GM12878 (cell line): ENCODE measurements at regions not wholly inside any gene's neighbourhood (a gene's known extent, or its start where the extent isn't known, plus 50 kb on each side); places are given as distances from the start of the nearest gene placed in this dataset.

Experiments used
- ATAC-seq: fragments of 200-7000 bp; cut with Tn5 transposase; 3 replicates; pipeline ENCODE4 v1.9.1; 2020; ENCODE audit warnings: mild to moderate bottlenecking, moderate library complexity
- BruUV-seq: library from RNA; stranded (reverse); fragments of 400-500 nt; replicated peaks from 2 replicates; lab custom pipeline; 2021; lab: Mats Ljungman, UMichigan
- CTCF ChIA-PET: fragments of 300-600 bp; sonication (Branson Sonifier 250); formaldehyde crosslinking; extraction: SDS; loops from one replicate; lab custom pipeline; 2021; ENCODE audit warnings: inconsistent platforms; lab: Yijun Ruan, JAX
- POLR2A ChIA-PET: fragments of 350-600 bp; formaldehyde crosslinking; extraction: SDS; loops from one replicate; lab custom pipeline; 2021; ENCODE audit warnings: inconsistent platforms; lab: Charles Lee
- RAD21 ChIA-PET: fragments of 300-600 bp; sonication (Branson Sonifier 250); formaldehyde crosslinking; loops from one replicate; lab custom pipeline; 2023; ENCODE audit warnings: antibody characterized with exemption; ENCODE audit not compliant: unreplicated experiment; lab: Charles Lee
- SMC1A ChIA-PET: fragments of 300-600 bp; sonication (Branson Sonifier 250); formaldehyde crosslinking; loops from one replicate; lab custom pipeline; 2023; ENCODE audit not compliant: unreplicated experiment, uncharacterized antibody; lab: Charles Lee
- DNase-seq: peaks from one replicate; pipeline ENCODE4 v3.0.0-alpha.2; 2011; ENCODE audit warnings: low read depth, low spot score
- FAIRE-seq: peaks from 3 replicates; lab custom pipeline; 2011; peaks lifted over from hg19 to GRCh38; lab: Jason Lieb, UNC
- H2AFZ ChIP-seq: 2 replicates; pipeline ENCODE4 v1.6.0; 2011; ENCODE audit warnings: low read depth, low read length, control low read depth; ENCODE audit not compliant: control insufficient read depth
- H3K27ac ChIP-seq: 2 replicates; pipeline ENCODE4 v1.5.1; 2011; ENCODE audit warnings: control low read depth; ENCODE audit not compliant: control insufficient read depth, insufficient read depth
- H3K27me3 ChIP-seq, 2 experiments: replicated peaks in 1 of 2; 2 replicates each; pipeline versions ENCODE4 v1.6.0 to v1.6.1; 2011; ENCODE audit warnings: low read length in 1 of 2; ENCODE audit not compliant: control insufficient read depth in 2 of 2, insufficient read depth in 2 of 2
- H3K36me3 ChIP-seq, 2 experiments: 2 replicates each; pipeline ENCODE4 v1.5.1; 2011; ENCODE audit warnings: low read length in 1 of 2; ENCODE audit not compliant: control insufficient read depth in 2 of 2, insufficient read depth in 2 of 2
- H3K4me1 ChIP-seq: 2 replicates; pipeline ENCODE4 v1.6.1; 2011; ENCODE audit warnings: mild to moderate bottlenecking, low read length, moderate library complexity, mixed read lengths; ENCODE audit not compliant: control insufficient read depth, insufficient read depth
- H3K4me2 ChIP-seq: 2 replicates; pipeline ENCODE4 v1.6.0; 2011; ENCODE audit warnings: control low read depth; ENCODE audit not compliant: control insufficient read depth, insufficient read depth
- H3K4me3 ChIP-seq: fragments of 200-600 bp; sonication (generic); 2 replicates; pipeline ENCODE4 v1.5.1; 2016
- H3K79me2 ChIP-seq: 2 replicates; pipeline ENCODE4 v1.6.0; 2011; ENCODE audit warnings: low read length; ENCODE audit not compliant: control insufficient read depth, insufficient read depth
- H3K9ac ChIP-seq: 2 replicates; pipeline ENCODE4 v1.8.0; 2011; ENCODE audit warnings: low read length, control low read depth, mixed read lengths; ENCODE audit not compliant: control insufficient read depth, insufficient read depth
- H3K9me3 ChIP-seq: replicated peaks from 3 replicates; pipeline ENCODE4 v1.5.1; 2011; ENCODE audit warnings: mild to moderate bottlenecking, low read length; ENCODE audit not compliant: control insufficient read depth, insufficient read depth
- H4K20me1 ChIP-seq: 2 replicates; pipeline ENCODE4 v1.6.0; 2011; ENCODE audit not compliant: control insufficient read depth, insufficient read depth
- BCL11A ChIP-seq: IDR thresholded peaks from 2 replicates; pipeline ENCODE4 v1.6.1; 2011; ENCODE audit warnings: low read depth, low read length
- CEBPB ChIP-seq, 2 experiments: fragments of 150-350 bp in 1 of 2; IDR thresholded peaks; 2 replicates each; pipeline ENCODE4 v1.6.1; 2012 to 2014; ENCODE audit warnings: low read depth in 2 of 2, low read length in 2 of 2, borderline replicate concordance in 1 of 2, inconsistent platforms in 1 of 2
- CHD4 ChIP-seq: fragments of 200-600 bp; sonication (generic); IDR thresholded peaks from 2 replicates; pipeline ENCODE4 v1.6.1; 2016; ENCODE audit warnings: mild to moderate bottlenecking
- CREM ChIP-seq: IDR thresholded peaks from 2 replicates; pipeline ENCODE4 v1.6.1; 2014; ENCODE audit warnings: antibody characterized with exemption, low read depth
- E4F1 ChIP-seq: fragments of 450-650 bp; IDR thresholded peaks from 2 replicates; pipeline ENCODE4 v1.6.1; 2018; ENCODE audit warnings: borderline replicate concordance, mild to moderate bottlenecking; ENCODE audit not compliant: partially characterized antibody
- EED ChIP-seq: sonication (generic); IDR thresholded peaks from 2 replicates; pipeline ENCODE4 v1.6.1; 2016; ENCODE audit warnings: antibody characterized with exemption, low read depth
- FOS ChIP-seq: IDR thresholded peaks from 3 replicates; pipeline ENCODE4 v1.6.1; 2011; ENCODE audit warnings: borderline replicate concordance; ENCODE audit not compliant: insufficient read length; ENCODE audit errors: extremely low read depth
- HSF1 ChIP-seq: fragments of 150-350 bp; IDR thresholded peaks from 2 replicates; pipeline ENCODE4 v1.6.1; 2014; ENCODE audit warnings: mild to moderate bottlenecking, low read depth, low read length
- MYC ChIP-seq: IDR thresholded peaks from 2 replicates; pipeline ENCODE4 v1.6.1; 2011; ENCODE audit warnings: mild to moderate bottlenecking, low read length, moderate library complexity, inconsistent platforms; ENCODE audit not compliant: insufficient read depth, insufficient replicate concordance, insufficient read length, severe bottlenecking
- PML ChIP-seq: IDR thresholded peaks from 2 replicates; pipeline ENCODE4 v1.6.1; 2012; ENCODE audit warnings: low read length, inconsistent platforms
- RELA ChIP-seq: fragments of 450-650 bp; IDR thresholded peaks from 2 replicates; pipeline ENCODE4 v1.8.0; 2014; ENCODE audit warnings: borderline replicate concordance; ENCODE audit not compliant: partially characterized antibody
- RFX5 ChIP-seq: IDR thresholded peaks from 2 replicates; pipeline ENCODE4 v1.6.1; 2011; ENCODE audit warnings: low read depth, low read length, improper control_type of control experiment
- SMAD1 ChIP-seq: fragments of 450-650 bp; IDR thresholded peaks from 2 replicates; pipeline ENCODE4 v1.6.1; 2018; ENCODE audit warnings: mild to moderate bottlenecking, low read depth; ENCODE audit not compliant: partially characterized antibody
- SMC3 ChIP-seq: IDR thresholded peaks from 2 replicates; pipeline ENCODE4 v1.6.1; 2011; ENCODE audit warnings: low read length, improper control_type of control experiment, borderline replicate concordance
- TCF12 ChIP-seq: IDR thresholded peaks from 2 replicates; pipeline ENCODE4 v1.6.1; 2011; ENCODE audit warnings: low read depth, mild to moderate bottlenecking, low read length
- ZNF207 ChIP-seq: fragments of 450-650 bp; IDR thresholded peaks from 2 replicates; pipeline ENCODE4 v1.6.1; 2014; ENCODE audit warnings: antibody characterized with exemption, mild to moderate bottlenecking, borderline replicate concordance
- ZNF384 ChIP-seq: IDR thresholded peaks from 2 replicates; pipeline ENCODE4 v1.6.1; 2012; ENCODE audit warnings: low read depth, mild to moderate bottlenecking, low read length, improper control_type of control experiment, borderline replicate concordance
- ZNF687 ChIP-seq: fragments of 450-650 bp; IDR thresholded peaks from 2 replicates; pipeline ENCODE4 v1.6.1; 2017; ENCODE audit warnings: mild to moderate bottlenecking, moderate library complexity
- WGBS: methylation state at CpG from one replicate; pipeline ENCODE4 v1.1.6; 2016; ENCODE audit warnings: low lambda C conversion rate; ENCODE audit not compliant: insufficient replicate concordance, insufficient coverage; ENCODE audit errors: missing lambda C conversion rate; 5-methylcytosine and 5-hydroxymethylcytosine counted together
- in situ Hi-C: fragments of 300-500 bp; cut with MboI; formaldehyde crosslinking; loops from 9 replicates; pipeline ENCODE4 v1.14.3; 2018; ENCODE audit warnings: mixed read lengths
- intact Hi-C: fragments of 100-400 bp; cut with micrococcal nuclease; formaldehyde crosslinking; loops from one replicate; pipeline ENCODE4 v1.14.2; 2022; ENCODE audit not compliant: unreplicated experiment

GRCh38 chr14:38502239-38502638, 246.3 kb upstream of the CLEC14A start:
- no peaks in the 10 kb centered on the region for H3K36me3 ChIP-seq
- DNase-seq (no peak), FAIRE-seq (no peak), ATAC-seq (no peak)
- no peak overlapping the region for H3K4me3 ChIP-seq
- in situ Hi-C loops: no loop called here
- no peaks in the 10 kb centered on the region for H3K9me3 ChIP-seq
- no peak overlapping the region for H3K9ac ChIP-seq
- no peaks in the 10 kb centered on the region for H3K27me3 ChIP-seq
- SMC1A ChIA-PET: no interaction called here
- 0% methylated on average over 2 of the region's 2 CpGs for WGBS
- no peaks in the 10 kb centered on the region for H4K20me1 ChIP-seq
- intact Hi-C loops: no loop called here
- RAD21 ChIA-PET: no interaction called here
- CTCF ChIA-PET: interaction anchor here (0.7 kb wide), 1 partner anchor 295 kb away, joined by 4 read pairs; the partner anchor contains the start of gene SSTR1
- POLR2A ChIA-PET: no interaction called here
- no peak overlapping the region for H2AFZ ChIP-seq
- TF ChIP-seq ZNF687: no peak
- TF ChIP-seq ZNF207: no peak
- no peak for TF ChIP-seq RELA
- no peak for TF ChIP-seq SMAD1
- no peak for TF ChIP-seq HSF1
- TF ChIP-seq PML: no peak
- no peak for TF ChIP-seq EED
- no peak for TF ChIP-seq CHD4
- TF ChIP-seq ZNF384: no peak
- no peak for TF ChIP-seq E4F1
- no peak for TF ChIP-seq RFX5
- no peak for TF ChIP-seq BCL11A
- TF ChIP-seq CREM: no peak
- no peak for TF ChIP-seq CEBPB (IDR thresholded peaks at IDR 0.05; ENCODE audit: borderline replicate concordance in 1 of 2, low read depth in 2 of 2, low read length in 2 of 2)
- TF ChIP-seq SMC3: no peak
- TF ChIP-seq MYC: no peak
- no peak for TF ChIP-seq TCF12
- TF ChIP-seq FOS: no peak
- H3K27ac ChIP-seq: no peak overlapping the region
- H3K79me2 ChIP-seq: no peaks in the 10 kb centered on the region
- no TSS peak for BruUV-seq
- no peaks in the 10 kb centered on the region for H3K4me1 ChIP-seq
- H3K4me2 ChIP-seq: no peak overlapping the region
